Posterior vena cava (tissue), 2 donors: ENCODE measurements at regions not wholly inside any gene's neighbourhood (a gene's known extent, or its start where the extent isn't known, plus 50 kb on each side); places are given as distances from the start of the nearest gene placed in this dataset.

Experiments used
- DNase-seq: peaks from one replicate; pipeline ENCODE4 v3.0.0-alpha.2; 2020; ENCODE audit warnings: low spot score
- intact Hi-C, 2 donors: fragments of 100-400 bp; cut with DNase I; formaldehyde crosslinking; loops; one replicate each; pipeline versions ENCODE4 v1.14.1 to v1.14.2; 2022 to 2023
- donor health status: DM: yes; HTN: yes; CAD: no.
- donor health status: DM: yes; HTN: yes; CAD: no.

GRCh38 chr17:14007951-14008350 lies 61.4 kb upstream of the COX10 start:
- no peak for DNase-seq
- intact Hi-C loops, result no loop called here

- intact Hi-C loops, result no loop called here
- no peak for DNase-seq
Observed at GRCh38 chr17:14011036-14011692, 58.1 kb upstream of the COX10 start.

GRCh38 chr17:14011740-14012405 lies 57.4 kb upstream of the COX10 start:
- intact Hi-C loops, result no loop called here
- no peak for DNase-seq

GRCh38 chr17:14014657-14015056 lies 54.6 kb upstream of the COX10 start:
- intact Hi-C loops, result no loop called here
- DNase-seq, result no peak

- DNase-seq, result no peak
- intact Hi-C loops, result no loop called here
Observed at GRCh38 chr17:14015271-14015670, 54.0 kb upstream of the COX10 start.

- no peak for DNase-seq
- intact Hi-C loops, result no loop called here
Observed at GRCh38 chr17:14016858-14017257, 52.4 kb upstream of the COX10 start.

- no peak for DNase-seq
- intact Hi-C loops, result no loop called here
Observed at GRCh38 chr17:14019186-14019956, 49.9 kb upstream of the COX10 start.
